NCI-H187 (cell line): ENCODE measurements at regions not wholly inside any gene's neighbourhood (a gene's known extent, or its start where the extent isn't known, plus 50 kb on each side); places are given as distances from the start of the nearest gene placed in this dataset.
"Not testable (repeated sequence)": the region's sequence is repeated elsewhere in the genome, so short reads cannot be mapped to it uniquely, and the experiment has no call there.

Experiments used
- DNase-seq, 2 experiments: peaks; one replicate each; lab custom pipeline; 2025; lab: John Stamatoyannopoulos, UW

DNA sequence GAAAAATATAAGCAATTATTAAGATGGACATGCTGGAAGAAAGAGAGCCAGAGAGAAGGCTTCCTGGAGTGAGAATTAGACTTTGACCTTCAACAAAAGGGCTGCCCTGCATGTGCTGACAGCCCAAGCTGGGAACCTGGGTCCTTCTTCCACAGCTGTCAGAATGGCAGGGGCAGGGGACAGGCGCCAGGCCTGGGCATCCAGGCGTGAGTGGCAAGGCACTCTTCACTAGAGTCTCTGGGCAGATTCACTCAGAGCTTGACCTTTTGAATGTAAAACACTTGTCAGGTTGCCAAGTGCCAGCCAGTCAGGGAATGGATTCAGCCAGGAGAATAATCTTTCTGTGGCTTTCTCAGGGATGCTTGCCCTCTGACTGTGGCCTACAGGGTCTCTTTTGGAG, 119.1 kb upstream of the CLINT1 start:
- DNase-seq: no peak

DNA sequence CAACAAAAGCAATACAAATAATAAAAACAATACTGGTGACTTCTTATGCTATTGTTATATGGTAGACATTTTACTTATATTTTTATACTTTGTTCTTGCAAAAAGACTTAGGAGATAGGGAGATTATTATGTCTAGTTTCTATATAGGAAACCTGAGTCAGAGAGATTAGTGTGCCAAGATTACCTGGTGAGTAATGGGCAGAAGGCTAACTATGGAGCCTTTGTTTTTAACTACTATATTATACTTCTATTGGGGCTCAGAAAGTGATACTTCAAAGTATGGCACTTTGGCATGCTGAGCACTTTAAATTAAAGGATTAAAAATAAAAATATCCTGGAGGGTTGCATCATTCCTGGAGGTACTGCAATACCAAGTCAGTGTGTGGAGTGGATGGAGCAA, 117.5 kb upstream of the CLINT1 start:
- DNase-seq: no peak

DNA sequence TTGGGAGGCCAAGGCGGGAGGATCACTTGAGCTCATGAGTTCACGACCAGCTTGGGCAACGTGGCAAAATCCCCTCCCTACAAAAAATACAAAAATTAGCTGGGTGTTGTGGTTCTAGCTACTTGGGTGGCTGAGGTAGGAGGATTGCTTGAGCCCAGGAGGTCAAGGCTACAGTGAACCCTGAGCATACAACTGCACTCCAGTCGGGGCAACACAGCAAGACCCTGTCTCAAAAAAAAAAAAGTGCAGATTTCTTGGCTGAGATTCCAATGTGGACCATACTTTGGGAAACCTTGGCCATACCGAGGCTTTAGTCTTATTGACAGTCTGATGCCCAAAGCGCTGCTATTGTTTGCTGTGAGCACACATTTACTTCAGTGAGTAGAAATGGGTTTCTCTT, 113.6 kb upstream of the CLINT1 start:
- no peak for DNase-seq

DNA sequence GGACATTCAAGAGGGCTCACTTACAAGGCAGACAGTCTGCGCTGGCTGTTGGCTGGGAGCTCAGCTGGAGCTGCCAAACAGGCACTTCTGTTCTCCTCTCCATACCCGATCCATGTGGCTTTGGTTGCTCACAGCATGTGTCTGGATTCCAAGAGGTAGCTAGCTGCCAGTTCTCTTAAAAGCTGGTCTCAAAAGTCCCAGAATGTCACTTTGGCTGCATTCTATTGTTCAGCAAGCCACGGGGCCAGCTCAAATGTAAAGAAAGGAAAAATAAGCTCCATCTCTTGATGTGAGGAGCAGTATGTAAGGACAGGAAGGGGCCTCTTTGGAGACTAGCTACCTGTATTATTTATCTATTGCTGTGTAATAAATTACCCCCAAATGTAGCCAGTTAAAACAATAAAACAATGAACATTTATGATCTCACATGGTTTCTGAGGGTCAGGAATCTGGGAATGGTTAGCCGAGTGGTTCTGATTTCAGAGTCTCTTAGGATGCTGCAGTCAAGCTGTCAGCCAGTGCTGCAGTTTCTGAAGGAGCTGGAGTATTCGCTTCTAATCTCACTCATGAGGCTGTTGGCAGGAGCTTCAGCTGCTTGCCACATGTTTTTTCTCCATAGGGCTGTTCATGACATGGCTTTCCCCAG, 112.7 kb upstream of the CLINT1 start:
- peak in 1 of 2 experiments; percentile 11 for DNase-seq

DNA sequence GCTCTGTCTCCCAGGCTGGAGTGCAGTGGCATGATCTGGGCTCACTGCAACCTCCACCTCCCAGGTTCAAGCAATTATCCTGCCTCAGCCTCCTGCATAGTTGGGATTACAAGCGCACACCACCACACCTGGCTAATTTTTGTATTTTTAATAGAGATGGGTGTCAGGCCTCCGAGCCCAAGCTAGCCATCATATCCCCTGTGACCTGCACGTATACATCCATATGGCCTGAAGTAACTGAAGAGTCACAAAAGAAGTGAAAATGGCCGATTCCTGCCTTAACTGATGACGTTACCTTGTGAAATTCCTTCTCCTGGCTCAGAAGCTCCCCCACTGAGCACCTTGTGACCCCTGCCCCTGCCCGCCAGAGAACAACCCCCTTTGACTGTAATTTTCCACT, 109.6 kb upstream of the CLINT1 start:
- not testable (repeated sequence) for DNase-seq

DNA sequence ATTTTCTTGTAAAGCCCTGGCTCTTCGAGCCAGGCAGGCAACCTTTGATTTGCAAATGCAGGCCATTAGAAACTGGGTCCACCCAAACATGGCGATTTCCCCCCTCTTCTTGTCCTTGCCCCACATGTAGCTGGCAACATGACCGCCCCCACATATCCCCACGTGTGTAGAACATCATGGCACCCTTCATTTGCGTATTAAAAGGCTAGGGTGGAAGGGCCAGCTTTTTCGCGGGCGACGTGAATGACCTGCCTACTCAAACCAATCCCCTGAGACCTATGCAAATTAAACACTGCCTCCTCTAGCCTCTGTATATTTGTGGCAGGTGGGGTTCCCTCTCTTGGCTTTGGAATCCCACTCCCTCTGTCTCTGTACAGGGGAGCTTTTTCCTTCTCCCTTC, 107.0 kb upstream of the CLINT1 start:
- no peak for DNase-seq

DNA sequence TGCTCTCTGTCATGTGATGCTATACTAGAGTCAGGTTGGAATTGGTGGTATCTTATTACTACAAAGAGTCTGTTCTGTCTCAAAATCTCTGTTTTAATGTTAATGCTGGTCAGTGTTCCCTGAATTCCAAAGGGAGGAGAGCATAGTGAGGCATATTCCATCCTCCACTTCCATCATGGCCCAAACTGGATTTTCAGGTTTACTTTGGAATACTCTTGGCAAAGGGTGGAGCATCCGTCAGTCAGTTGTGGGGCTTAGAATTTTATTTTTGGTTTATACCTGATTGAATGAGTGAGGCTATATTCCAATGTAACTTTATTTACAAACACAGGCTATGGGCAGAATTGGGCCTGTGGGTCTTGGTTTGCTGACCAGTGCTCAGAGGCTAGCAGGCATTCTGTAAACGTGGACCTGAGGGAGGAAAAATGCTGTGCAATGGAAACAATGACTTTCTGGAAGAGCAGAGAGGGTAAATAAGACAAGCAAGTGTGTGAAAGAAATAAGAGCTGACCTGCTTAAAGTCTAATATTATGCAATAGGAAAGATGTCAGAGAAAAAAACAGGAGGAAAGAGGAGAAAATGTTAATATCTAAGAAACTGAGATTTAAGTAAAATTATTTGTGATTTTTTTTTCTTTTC, 106.2 kb upstream of the CLINT1 start:
- DNase-seq: no peak

DNA sequence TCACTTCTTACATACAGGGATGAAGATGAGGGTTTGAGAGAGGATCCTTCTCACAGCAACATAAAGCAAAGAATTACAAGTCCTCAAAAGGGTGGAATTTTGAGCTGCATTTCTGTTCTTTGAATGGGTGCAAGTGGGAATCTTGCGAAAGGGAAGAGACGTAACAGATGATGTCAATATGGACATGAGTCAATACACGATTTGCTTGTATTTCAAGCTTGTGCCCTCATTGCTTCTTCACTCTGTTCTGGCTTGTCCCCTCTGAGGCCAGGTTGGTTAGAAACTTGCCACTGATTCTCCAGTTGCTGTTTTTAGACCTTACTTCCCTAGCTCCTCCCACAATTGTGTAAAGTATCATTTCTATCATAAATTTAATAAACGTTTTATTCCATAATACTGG, 104.8 kb upstream of the CLINT1 start:
- DNase-seq: no peak

DNA sequence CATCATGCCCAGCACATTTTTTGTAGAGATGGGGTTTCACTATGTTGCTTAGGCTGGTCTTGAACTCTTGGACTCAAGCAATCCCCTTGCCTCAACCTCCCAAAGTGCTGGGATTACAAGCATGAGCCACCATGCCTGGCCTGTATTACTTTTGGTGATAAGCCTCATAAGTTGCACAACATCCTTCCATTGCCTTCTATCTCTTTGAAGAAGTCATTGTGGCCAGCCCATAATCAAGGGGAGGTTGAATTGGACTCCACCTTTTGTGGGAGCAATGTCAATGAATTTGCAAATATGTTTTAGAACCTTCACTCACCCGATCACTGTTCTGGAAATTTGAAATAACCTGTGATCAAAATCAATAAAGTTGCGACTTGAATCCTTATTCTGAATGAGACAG, 104.3 kb upstream of the CLINT1 start:
- DNase-seq: no peak

DNA sequence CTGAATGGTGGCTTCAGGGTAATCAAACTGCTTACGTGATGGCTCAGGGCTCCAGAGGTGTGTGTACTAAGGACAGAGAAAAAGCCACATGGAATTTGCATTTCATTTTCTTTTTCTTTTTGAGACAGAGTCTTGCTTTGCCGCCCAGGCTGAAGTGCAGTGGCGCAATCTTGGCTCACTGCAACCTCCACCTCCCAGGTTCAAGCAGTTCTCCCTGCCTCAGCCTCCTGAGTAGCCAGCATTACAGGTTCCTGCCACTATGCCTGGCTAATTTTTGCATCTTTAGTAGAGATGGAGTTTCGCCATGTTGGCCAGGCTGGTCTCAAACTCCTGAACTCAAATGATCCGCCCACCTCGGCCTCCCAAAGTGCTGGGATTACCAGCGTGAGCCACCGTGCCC, 103.7 kb upstream of the CLINT1 start:
- DNase-seq: not testable (repeated sequence)

DNA sequence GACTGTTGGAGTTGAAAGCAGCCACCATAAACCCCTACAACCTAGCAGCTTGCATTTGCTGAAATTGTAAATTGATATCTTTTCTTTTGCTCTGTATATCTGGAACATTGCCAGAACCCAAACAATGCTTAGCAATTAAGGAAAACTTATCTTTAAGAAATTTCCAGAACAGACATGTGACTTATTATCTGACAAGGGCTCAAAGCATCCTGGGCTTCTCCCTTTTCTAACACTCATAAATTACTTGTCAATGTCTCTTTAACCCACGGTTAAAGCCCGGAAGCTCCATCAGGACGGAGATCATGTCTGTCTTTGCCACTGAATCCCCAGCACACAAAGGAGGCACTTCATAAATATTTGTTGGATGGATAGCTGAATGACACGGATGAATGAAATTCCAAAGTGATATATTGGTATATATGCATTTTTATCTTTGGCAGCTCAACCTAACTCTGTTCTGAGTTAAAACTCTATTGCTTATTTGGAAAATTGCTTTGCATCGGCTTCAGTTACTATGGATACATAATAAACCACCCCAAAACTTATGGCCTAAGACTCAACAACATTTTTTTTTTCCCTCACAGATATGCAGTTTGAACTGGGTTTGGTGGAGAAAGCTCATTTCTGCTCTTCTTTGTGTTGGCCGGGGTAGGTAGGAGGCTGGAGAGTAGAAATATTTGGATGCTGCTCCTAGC, 103.1 kb upstream of the CLINT1 start:
- DNase-seq: peak in 1 of 2 experiments; percentile 23

DNA sequence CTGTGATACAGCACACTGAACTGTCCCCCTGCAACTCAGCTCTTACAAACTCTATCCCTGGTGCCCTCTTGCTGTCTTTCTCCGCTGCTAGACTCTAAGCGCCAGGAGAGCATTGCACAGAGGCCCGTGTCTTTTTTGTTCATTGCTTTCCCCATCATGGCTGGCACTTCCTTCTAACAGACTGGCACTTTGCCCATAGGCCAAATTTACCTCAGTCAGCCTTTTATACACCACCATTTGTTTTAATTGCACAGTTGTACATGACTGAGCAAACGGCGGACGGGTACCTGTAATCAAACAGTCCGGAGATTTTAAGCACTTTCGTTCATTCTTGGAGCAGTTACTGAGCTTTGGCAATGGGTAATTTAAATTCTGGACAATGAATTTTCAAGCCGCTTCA, 102.2 kb upstream of the CLINT1 start:
- DNase-seq: no peak

DNA sequence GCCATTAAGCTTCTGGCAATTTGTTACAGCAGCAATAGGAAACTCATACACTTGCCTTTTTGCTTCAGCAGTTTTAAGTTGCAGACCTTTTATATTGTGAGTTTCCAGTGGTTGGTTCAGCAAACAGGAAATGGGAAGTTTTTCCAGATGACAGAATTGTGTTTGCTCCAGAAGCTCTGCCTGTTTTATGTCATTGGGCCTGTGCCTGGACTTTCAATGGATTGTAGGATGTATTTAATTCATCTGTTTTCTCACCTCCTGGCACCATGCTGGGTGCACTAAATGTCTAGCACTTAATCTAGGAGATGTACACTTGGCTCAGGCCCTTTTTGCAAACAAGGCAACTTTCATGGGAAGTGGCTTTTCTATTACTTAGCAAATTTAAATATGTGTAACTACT, 100.4 kb upstream of the CLINT1 start:
- no peak for DNase-seq

DNA sequence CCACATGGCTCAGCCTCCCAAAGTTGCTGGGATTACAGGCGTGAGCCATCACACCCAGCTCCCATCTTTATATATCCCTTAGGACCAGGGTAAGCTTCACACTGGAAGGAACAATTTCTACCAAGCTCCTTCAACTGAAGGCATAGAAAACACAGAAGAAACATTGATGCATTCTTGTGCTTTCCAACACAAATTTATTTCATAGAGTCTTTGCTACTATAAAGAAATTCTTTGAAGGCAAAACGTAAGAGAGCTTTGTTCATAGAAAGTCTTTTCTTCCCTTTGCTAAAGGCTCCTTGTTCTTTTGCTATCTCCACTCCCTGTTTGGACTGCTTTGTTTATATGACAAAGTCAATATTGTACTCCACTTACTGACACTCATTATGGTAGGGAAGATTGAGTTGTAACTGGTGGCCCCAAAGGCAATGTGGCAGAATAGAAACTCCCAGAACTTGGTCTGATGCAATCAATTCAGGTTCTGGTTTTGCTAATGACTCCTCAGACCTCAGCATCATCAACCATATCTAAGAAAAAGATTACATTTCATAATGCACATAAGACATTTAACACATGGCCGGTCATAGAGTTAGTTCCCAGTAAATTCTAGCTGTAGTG, 97.4 kb upstream of the CLINT1 start:
- no peak for DNase-seq

DNA sequence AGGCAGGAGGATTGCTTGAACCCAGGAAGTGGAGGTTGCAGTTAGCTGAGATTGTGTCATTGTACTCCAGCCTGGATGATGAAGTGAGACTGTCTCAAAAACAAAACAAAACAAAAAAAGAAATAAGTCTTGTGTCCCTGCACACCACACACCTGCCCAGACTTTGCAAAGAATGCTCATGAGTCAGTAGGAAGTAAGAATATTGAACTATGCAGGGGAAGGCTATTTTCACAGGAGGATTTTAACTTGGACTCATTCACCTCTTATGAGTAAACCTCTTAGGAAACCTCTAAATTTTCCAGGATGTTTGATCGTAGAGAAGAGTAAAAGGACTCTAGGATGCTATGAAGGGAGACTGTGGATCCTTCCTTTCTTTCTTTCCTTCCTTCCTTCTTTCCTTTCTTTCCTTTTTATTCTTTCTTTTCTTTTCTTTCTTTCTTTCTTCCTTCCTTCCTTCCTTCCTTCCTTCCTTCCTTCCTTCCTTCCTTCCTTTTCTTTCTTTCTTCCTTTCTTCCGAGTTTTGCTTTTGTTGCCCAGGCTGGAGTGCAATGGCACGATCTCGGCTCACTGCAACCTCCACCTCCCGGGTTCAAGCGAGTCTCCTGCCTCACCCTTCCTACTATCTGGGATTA, 96.7 kb upstream of the CLINT1 start:
- DNase-seq: no peak

DNA sequence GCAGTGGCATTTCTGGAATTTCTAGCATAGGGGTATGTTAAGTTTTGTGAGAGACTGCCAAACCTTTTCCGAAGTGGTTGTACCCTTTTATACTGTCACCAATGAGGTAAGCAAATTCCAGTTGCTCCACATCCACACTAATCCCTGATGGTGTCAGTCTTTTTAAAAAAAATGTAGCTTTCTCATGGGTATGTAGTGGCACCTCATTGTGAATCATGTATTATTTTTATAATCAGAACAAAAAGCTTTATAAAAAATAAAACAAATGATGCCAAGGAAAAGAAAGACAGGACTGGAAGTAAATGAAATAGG, 93.4 kb upstream of the CLINT1 start:
- DNase-seq: no peak

DNA sequence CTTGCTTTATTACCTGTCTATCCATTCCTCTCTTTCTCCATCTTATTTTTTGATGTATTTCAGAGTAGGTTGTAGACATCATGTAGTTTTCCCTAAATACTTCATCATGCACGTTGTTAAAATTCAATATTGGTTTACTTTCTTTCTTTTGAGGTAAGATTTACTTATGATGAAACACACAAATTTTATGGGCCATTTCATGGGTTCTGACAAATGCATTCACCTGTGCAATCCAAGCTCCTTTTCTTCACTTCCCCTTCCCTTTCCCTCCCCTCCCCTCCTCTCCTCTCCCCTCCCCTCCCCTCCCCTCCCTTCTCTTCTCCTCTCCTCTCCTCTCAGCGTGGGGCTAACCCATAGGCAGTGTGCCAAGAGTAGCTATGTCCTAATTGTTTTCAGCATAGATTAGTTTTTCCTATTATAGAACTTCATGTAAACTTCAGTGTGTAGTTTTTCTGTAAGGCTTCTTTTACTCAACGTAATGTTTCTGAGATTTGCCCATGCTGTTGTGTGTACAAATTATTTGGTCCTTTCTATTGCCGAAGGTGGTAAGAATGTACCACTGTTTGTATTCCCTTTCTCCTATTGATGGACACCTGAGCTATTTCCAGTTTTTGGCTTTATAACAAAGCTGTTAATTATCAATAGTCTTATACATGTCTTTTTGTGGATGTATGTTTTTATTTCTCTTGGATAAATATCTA, 92.9 kb upstream of the CLINT1 start:
- DNase-seq: no peak

DNA sequence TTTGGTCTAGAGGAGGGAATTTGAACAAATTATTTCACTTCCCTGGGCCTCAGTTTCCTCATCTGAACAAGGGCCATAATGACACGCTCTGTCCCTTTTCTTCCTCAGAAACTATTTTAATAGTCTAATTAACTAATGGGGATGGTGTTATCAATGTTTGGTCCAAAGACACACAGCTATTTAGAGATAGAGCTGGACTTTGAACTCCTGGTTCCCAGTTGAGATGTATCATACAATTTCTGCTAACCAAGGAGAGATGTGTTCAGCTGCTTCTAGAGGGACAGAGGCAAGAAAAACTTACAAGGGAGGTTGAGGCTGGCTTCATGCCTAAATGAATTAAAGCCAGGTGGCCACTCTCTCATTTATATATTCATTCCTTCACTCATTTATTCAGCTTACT, 90.6 kb upstream of the CLINT1 start:
- no peak for DNase-seq

DNA sequence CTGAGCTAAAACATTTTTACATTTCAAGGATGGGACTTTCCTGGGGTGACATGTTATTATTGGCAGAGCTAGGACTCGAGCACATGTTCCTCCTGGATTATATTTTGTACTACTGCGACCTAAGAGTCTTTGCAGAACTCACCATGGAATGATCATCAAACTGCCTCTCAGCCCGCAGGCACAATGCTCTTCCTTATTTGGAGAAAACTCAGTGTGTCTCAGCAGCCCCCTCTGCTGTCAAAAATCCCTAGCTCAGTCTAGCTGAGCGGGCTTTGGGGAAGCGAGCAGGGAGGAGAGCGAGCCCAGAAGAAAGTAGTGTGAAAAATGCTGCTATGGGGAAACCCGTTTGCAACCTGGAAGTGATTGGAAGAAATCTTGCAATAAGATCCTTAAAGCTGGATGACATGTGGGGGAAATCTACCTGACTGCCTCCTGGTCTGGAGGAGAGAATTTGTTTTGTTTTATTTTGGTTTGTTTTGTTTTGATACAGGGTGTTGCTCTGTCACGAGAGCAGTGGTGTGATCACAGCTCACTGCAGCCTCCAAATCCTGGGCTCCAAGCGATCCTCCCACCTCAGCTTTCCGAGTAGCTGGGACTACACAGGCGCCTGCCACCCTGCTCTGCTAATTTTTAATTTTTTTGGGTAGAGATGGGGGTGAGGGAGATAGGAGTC, 89.9 kb upstream of the CLINT1 start:
- peak; percentile 22 to 62 for DNase-seq

DNA sequence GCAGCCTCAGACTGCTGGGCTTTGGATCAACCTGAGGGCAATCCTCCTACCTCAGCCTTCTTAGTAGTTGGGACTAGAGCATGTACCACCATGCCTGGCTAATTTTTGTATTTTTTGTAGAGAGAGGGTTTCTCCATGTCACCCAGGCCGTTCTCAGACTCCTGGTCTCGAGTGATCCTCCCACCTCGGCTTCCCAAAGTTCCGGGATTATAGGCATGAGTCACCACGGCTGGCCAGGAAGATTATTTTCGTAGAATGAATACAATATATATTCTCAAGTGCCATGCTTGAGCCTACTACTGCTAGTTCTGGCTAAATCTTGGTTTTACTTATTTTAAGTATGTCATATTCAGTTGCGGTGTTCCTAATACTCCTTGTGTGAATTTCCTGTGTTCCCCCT, 88.2 kb upstream of the CLINT1 start:
- no peak for DNase-seq

DNA sequence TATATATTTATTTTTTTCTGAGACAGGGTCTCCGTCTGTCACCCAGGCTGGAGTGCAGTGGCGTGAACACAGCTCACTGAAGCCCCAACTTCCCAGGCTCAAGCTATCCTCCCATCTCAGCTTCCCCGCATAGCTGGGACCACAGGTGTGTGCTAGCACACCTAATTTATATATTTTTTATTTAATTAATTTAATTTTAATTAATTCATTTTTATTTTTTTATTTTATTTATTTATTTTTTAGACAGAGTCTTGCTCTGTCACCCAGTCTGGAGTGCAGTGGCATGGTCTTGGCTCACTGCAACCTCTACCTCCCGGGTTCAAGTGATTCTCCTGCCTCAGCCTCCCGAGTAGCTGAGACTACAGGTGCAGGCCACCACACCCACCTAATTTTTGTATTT, 86.9 kb upstream of the CLINT1 start:
- DNase-seq: not testable (repeated sequence)

DNA sequence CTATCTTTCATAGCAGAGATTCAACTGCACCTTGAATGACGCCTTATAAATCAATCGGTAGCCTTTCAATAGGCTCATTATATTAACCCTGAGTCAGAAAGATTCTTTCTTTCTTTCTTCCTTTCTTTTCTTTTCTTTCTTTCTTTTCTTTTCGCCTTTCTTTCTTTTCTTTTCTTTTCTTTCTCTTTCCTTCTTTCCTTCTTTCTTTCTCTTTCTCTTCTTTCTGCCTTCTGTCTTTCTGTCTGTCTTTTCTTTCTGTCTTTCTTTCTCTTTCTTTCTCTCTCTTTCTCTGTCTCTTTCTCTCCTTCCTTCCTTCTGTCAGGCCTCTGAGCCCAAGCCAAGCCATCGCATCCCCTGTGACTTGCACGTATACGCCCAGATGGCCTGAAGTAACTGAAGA, 86.0 kb upstream of the CLINT1 start:
- no peak for DNase-seq
